ENCODE measurements at regions not wholly inside any gene's neighbourhood (a gene's known extent, or its start where the extent isn't known, plus 50 kb on each side); places are given as distances from the start of the nearest gene placed in this dataset.

DNA sequence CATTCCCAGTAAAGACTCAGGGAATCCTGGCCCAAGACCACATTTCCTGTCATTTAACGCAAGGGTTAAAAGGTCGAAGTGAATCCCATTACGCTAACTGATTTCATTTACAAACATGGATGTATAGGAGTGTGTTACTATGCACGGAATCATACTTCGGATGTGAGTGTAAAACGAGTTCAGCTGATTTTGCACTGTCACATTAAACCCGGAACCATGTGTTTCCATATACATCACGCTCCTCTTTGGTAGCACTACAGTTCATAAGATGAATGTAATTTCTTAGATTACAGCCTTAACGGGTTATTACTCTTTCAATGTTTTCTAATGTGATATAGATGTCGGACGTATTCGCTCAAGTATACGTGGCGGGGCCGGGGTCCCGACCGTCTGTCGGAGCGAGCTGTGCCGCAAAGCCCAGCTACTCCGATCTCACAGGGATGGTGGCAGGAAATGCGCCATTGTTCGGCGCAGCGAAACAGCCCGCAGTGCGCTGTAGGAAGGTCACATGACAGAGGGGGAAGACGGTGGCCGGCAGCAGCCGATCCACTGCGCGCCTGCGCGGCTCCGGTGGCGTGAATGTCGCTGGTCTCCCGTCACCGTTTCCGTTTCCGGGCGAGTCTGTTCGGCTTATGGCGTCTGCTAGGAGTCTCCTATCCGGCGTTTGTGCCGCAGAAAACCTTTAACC lies 97.3 kb downstream of the NPAP1 start:
- H3K9me1 ChIP-seq (ENCODE audit: control insufficient read depth, extremely low read depth, insufficient read depth, low read length) = no peaks in the 10 kb centered on the region
- H3K4me1 ChIP-seq (ENCODE audit: control insufficient read depth, extremely low read depth, insufficient read depth, low read length) = no peaks in the 10 kb centered on the region
- no peaks in the 10 kb centered on the region for H3K27me3 ChIP-seq (ENCODE audit: control insufficient read depth, extremely low read depth, insufficient read depth, low read length)
- peak overlapping the region; percentile 15 to 39 (median 35) for H3K4me3 ChIP-seq (ENCODE audit: control insufficient read depth in 2 of 3, extremely low read depth in 1 of 3, insufficient read depth in 2 of 3, low read depth in 1 of 3, low read length in 3 of 3)
- TF ChIP-seq, protein P1, sequence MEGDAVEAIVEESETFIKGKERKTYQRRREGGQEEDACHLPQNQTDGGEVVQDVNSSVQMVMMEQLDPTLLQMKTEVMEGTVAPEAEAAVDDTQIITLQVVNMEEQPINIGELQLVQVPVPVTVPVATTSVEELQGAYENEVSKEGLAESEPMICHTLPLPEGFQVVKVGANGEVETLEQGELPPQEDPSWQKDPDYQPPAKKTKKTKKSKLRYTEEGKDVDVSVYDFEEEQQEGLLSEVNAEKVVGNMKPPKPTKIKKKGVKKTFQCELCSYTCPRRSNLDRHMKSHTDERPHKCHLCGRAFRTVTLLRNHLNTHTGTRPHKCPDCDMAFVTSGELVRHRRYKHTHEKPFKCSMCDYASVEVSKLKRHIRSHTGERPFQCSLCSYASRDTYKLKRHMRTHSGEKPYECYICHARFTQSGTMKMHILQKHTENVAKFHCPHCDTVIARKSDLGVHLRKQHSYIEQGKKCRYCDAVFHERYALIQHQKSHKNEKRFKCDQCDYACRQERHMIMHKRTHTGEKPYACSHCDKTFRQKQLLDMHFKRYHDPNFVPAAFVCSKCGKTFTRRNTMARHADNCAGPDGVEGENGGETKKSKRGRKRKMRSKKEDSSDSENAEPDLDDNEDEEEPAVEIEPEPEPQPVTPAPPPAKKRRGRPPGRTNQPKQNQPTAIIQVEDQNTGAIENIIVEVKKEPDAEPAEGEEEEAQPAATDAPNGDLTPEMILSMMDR (optimal IDR thresholded peaks at IDR 0.05 in 1 of 3, IDR thresholded peaks at IDR 0.05 in 1 of 3, conservative IDR thresholded peaks at IDR 0.05 in 1 of 3; ENCODE audit: extremely low read depth in 1 of 3, insufficient read depth in 2 of 3, low read length in 3 of 3) = no peak
- TF ChIP-seq EZH2 (IDR thresholded peaks at IDR 0.05; ENCODE audit: low read length) = no peak
- no peak overlapping the region for H3K27ac ChIP-seq (ENCODE audit: control insufficient read depth, insufficient read depth, low read length)
- H3K79me2 ChIP-seq (ENCODE audit: control insufficient read depth, insufficient read depth, low read length) = no peaks in the 10 kb centered on the region
- DNase-seq (ENCODE audit: low read depth, low spot score) (no peak), FAIRE-seq (no peak)
- no peaks in the 10 kb centered on the region for H4K20me1 ChIP-seq (ENCODE audit: control insufficient read depth, extremely low read depth, insufficient read depth, low read length)
- H3K9me3 ChIP-seq (ENCODE audit: control insufficient read depth, low read depth, low read length) = no peaks in the 10 kb centered on the region
- dilution Hi-C loops (cut with MboI; ENCODE audit: extremely low pct_ligation_motif_present, low sequenced_read_pairs) = no loop called here
- H3K9ac ChIP-seq (ENCODE audit: control insufficient read depth, extremely low read depth, insufficient read depth, low read length) = no peak overlapping the region
- H2AFZ ChIP-seq (ENCODE audit: control insufficient read depth, low read length) = peak overlapping the region; percentile 2
- H3K4me2 ChIP-seq (ENCODE audit: control insufficient read depth, extremely low read depth, insufficient read depth, low read depth, low read length) = peak overlapping the region; percentile 42
- H3K36me3 ChIP-seq (ENCODE audit: control insufficient read depth in 2 of 2, extremely low read depth in 1 of 2, insufficient read depth in 2 of 2, low read length in 2 of 2) = no peaks in the 10 kb centered on the region

DNA sequence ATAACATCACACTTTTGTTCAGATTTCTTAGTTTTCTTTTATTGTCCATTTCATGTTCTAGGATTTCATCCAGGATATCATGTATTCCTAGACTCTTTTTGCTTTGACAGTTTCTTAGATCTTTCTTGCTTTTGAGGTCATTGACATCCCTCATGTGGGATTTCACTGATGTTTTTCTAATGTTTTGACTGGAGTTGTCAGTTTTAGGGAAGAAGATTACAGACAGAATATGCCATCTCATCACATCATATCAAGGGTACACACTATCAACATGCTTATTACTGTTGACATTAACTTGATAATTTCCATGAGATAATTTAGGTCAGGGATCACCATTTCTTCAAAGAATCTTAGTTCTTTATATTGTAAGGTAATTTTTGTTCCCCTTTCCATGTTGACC lies 101.7 kb downstream of the NPAP1 start:
- H4K20me1 ChIP-seq (ENCODE audit: control insufficient read depth, extremely low read depth, insufficient read depth, low read length) = no peaks in the 10 kb centered on the region
- no peaks in the 10 kb centered on the region for H3K27me3 ChIP-seq (ENCODE audit: control insufficient read depth, extremely low read depth, insufficient read depth, low read length)
- H3K79me2 ChIP-seq (ENCODE audit: control insufficient read depth, insufficient read depth, low read length) = no peaks in the 10 kb centered on the region
- no peaks in the 10 kb centered on the region for H3K4me1 ChIP-seq (ENCODE audit: control insufficient read depth, extremely low read depth, insufficient read depth, low read length)
- no peak for FAIRE-seq
- no peak overlapping the region for H3K4me2 ChIP-seq (ENCODE audit: control insufficient read depth, extremely low read depth, insufficient read depth, low read depth, low read length)
- no peak for DNase-seq (ENCODE audit: low read depth, low spot score)
- no peak overlapping the region for H3K9ac ChIP-seq (ENCODE audit: control insufficient read depth, extremely low read depth, insufficient read depth, low read length)
- H3K4me3 ChIP-seq (ENCODE audit: control insufficient read depth in 2 of 3, extremely low read depth in 1 of 3, insufficient read depth in 2 of 3, low read depth in 1 of 3, low read length in 3 of 3) = no peak overlapping the region
- dilution Hi-C loops (cut with MboI; ENCODE audit: extremely low pct_ligation_motif_present, low sequenced_read_pairs) = no loop called here
- no peaks in the 10 kb centered on the region for H3K9me1 ChIP-seq (ENCODE audit: control insufficient read depth, extremely low read depth, insufficient read depth, low read length)
- TF ChIP-seq, protein P1 (optimal IDR thresholded peaks at IDR 0.05 in 1 of 3, IDR thresholded peaks at IDR 0.05 in 1 of 3, conservative IDR thresholded peaks at IDR 0.05 in 1 of 3; ENCODE audit: extremely low read depth in 1 of 3, insufficient read depth in 2 of 3, low read length in 3 of 3) = no peak
- no peak for TF ChIP-seq EZH2 (IDR thresholded peaks at IDR 0.05; ENCODE audit: low read length)
- no peaks in the 10 kb centered on the region for H3K36me3 ChIP-seq (ENCODE audit: control insufficient read depth in 2 of 2, extremely low read depth in 1 of 2, insufficient read depth in 2 of 2, low read length in 2 of 2)
- H2AFZ ChIP-seq (ENCODE audit: control insufficient read depth, low read length) = no peak overlapping the region
- no peak overlapping the region for H3K27ac ChIP-seq (ENCODE audit: control insufficient read depth, insufficient read depth, low read length)
- no peaks in the 10 kb centered on the region for H3K9me3 ChIP-seq (ENCODE audit: control insufficient read depth, low read depth, low read length)
